ENCODE measurements at regions not wholly inside any gene's neighbourhood (a gene's known extent, or its start where the extent isn't known, plus 50 kb on each side); places are given as distances from the start of the nearest gene placed in this dataset.

- no peak for DNase-seq (ENCODE audit: low read depth)
Observed at GRCh38 chr2:65917986-65918385, 485.6 kb upstream of the SPRED2 start.

- no peak for DNase-seq (ENCODE audit: low read depth)
Observed at GRCh38 chr2:65916785-65917295, 484.4 kb upstream of the SPRED2 start.

GRCh38 chr2:65916177-65916576 lies 483.8 kb upstream of the SPRED2 start:
- DNase-seq (ENCODE audit: low read depth) = no peak

DNA sequence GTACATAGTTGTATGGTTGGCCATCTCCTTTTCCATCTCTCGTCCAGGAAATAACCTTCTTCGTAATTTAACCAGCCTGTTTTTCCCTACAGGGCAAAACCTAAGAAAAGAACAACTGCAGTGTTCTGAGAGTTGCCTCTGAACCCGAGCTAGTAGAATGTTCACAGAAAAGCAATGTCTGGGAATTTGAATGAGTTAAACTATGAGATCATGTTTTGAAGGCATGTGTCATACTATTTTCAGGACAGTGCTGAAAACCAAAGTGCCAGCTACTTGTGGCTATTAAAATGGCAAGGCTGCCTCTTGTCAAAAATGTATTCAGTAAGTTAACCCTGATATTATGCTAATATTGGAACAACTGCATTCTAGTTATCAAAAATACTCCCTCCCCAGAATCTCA lies 482.9 kb upstream of the SPRED2 start:
- DNase-seq (ENCODE audit: low read depth) = no peak

DNA sequence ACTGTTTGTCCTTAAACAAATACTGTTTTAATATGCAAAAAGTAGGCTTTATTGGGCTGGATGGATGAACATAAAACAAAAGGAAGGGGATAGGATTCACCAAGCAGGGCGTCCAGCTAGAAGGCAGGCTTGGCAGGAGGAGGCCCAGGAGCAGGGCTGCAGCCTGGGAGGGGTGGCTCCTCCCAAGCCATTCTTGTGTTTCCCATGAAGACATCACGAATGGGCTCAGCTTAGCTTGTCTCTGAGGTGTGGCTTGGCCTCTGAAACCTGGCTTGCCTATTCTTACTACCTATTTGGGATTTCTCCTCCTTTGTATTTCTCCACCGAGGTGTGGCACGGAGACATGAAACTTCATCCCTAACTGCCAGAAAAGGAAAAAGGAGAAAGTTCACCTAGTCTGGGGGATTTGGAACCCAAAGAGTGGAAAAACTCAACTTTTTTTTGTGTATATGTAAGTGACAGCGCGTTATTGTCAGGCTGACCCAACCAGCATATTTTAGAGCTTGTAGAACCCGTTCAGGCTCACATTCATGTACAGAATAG lies 481.9 kb upstream of the SPRED2 start:
- no peak for DNase-seq (ENCODE audit: low read depth)

DNA sequence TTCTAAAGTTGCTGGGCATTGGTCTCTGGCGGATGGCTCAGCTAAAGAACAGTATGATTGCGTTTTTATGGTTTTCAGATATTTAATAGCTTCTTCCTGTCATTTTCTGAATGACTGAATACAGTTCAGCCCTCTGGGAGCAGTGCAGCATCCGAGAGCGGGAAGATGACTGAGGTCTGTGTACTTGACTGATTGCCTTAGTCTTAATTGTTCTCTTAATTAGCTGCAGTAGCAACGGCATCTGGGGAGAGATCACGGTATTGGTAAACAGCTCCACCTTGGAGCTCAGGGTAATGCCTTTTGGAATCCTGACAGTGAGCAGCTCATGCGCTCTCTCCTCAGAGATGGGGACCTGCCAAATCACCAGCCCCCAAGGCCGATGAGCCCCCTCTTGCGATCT lies 481.4 kb upstream of the SPRED2 start:
- no peak for DNase-seq (ENCODE audit: low read depth)

DNA sequence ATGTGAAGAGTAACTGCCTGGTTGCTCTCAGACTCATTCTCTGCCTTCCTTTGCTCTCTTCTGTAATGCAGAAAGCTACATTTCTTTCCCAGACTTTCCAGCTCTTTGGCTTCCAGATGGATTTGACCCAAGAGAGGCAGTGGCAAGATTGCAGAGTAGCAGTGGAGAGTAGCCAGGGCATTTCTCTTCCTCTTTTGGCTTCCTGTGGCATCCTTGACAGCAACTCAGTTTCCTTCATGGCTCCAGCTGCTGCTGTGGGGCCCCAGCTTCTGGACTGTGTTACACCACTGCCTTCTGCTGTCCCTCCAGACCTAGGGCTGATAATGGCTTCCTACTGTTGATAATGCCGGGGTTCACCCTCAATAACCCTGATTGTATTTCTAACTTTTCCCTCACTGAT lies 469.4 kb upstream of the SPRED2 start:
- DNase-seq (ENCODE audit: low read depth) = no peak

DNA sequence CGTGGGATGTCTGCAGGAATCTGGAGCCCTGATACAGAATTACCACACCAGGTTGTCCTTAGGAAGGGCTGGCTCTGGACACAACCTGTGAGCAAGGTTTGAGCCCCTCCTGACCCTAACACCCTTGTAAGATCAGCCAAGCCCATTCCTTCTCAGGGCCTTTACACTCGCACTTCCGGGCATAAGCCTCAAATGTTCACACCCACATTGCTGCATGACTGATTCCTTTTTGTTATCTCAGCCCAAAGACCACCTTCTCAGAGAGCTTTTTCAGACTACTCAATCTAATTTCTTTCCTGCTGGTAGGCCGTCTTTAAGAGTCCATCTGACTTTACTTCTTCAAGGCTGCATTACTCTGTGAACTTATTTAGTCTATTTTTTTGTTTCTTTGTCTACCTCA lies 464.0 kb upstream of the SPRED2 start:
- no peak for DNase-seq (ENCODE audit: low read depth)

DNA sequence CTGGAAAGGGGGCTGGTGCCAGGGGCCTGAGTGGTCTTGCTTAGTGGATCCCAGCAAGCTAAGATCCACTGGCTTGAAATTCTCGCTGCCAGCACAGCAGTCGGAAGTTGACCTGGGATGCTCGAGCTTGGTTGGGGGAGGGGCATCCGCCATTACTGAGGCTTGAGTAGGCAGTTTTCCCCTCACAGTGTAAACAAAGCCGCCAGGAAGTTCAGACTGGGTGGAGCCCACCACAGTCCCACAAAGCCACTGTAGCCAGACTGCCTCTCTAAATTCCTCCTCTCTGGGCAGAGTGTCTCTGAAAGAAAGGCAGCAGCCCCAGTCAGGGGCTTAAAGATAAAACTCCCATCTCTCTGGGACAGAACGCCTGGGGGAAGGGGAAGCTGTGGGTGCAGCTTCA lies 457.7 kb upstream of the SPRED2 start:
- peak; percentile 24 for DNase-seq (ENCODE audit: low read depth)

GRCh38 chr2:65885266-65885665 lies 452.9 kb upstream of the SPRED2 start:
- no peak for DNase-seq (ENCODE audit: low read depth)

DNA sequence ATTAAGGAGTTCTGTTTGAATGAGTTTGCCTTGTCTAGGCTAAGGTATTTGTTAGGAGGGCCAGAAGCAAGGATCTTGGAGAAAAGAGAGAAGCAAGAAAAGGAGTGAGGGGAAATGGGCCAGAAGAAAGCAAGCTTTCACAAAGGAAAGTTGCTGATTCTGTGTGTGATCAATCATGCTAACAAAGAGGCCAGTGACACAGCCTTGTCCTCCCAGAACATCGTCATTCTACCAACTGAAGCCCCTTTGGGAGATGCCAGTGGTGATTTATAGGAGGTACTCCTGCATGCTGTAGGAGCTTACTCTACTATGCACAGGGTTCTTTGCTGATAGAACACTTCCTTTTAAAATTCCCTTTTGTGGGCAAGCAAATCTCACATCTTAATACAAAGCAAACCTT lies 449.2 kb upstream of the SPRED2 start:
- DNase-seq (ENCODE audit: low read depth) = no peak

DNA sequence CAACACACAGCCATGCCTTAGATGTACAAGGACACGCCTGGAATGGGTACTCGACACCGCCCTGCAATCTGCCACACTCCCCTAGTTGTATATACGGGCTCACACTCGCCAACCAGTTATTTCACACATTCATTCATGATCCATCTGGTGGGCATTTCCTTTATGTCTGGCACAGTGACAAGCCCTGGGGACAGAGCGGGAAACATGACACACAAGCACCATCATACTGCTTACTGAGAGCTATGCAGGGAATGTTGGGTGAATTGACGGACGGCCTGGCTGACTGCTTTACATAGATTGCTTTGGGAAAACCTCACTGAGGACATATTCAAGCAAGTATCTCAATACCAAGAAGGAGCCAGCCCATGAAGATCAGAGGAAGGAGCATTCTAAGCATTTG lies 448.0 kb upstream of the SPRED2 start:
- DNase-seq (ENCODE audit: low read depth) = peak; percentile 24

DNA sequence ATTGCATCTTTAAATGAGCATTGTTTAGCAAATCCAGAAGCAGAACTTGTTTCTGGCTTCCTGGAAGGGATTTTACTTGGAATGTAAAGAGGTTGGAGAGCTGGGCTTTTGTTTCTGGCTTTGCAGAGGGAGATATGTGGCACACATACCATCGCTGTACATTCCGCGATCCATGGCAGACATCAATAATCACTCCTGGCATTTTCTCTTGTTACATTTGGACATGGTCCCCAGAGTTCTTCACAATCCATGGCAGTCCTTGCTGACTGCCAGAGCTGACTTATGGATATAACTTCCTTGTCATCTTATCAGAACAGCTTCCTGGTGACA lies 445.6 kb upstream of the SPRED2 start:
- DNase-seq (ENCODE audit: low read depth) = no peak

- DNase-seq (ENCODE audit: low read depth) = peak; percentile 51
Observed at GRCh38 chr2:65877331-65878010, 445.1 kb upstream of the SPRED2 start.

DNA sequence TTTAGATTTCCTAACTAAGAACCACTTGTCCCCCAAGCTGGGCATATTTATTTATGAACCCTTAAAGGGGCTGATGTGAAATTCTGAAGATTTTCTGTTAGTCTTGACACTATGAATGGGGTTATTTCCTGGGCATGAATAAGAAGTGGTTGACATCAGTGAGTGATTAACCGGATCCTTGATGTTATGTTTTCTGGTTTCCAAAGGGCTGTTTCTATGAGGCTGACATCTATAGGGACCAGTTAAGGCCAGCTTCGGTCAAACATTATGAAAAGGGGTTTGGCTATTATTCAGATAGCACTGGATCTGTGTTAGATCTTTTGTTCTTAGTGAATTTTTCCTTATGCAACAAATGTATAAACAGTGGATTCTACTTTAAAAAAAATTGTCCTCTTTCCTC lies 443.7 kb upstream of the SPRED2 start:
- DNase-seq (ENCODE audit: low read depth) = peak; percentile 10

DNA sequence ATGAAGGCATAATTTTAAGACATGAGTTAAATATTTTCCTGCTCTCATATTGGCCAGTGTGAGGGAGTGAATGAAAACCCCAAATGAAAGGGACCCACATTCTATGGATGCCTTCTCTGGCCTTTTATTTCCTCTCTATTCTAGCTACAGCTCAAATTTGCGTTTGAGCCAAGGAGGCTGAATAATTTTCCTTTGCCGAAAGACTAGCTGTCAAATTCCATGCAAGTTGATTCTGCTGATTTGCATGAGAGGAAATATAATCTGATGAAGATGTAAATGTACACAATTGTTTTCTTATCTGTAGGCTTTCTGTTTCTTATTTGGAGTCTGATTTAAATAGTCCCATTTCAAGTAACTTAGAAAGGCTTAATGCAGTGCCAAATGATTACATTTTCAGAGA lies 438.4 kb upstream of the SPRED2 start:
- no peak for DNase-seq (ENCODE audit: low read depth)

DNA sequence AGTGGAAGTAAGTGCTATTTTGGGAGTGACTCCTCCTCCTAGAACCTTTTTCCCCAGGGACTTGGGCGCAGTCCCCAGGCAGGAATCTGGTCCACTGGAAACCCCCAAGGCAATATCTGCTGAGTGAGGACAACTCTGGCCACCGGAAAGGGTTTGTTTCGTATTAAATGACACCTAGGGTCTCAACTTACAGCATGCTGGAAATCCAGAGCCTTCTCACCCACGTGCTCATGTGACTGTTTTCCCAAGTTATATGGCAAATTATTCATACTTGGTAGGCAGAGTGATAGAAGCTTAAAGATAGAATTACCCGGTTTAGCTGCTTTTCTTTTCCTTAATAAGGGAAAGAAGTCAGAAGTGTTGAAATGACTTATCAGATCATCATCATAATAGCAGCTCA lies 436.9 kb upstream of the SPRED2 start:
- no peak for DNase-seq (ENCODE audit: low read depth)

GRCh38 chr2:65868177-65868576 lies 435.8 kb upstream of the SPRED2 start:
- DNase-seq (ENCODE audit: low read depth) = no peak

DNA sequence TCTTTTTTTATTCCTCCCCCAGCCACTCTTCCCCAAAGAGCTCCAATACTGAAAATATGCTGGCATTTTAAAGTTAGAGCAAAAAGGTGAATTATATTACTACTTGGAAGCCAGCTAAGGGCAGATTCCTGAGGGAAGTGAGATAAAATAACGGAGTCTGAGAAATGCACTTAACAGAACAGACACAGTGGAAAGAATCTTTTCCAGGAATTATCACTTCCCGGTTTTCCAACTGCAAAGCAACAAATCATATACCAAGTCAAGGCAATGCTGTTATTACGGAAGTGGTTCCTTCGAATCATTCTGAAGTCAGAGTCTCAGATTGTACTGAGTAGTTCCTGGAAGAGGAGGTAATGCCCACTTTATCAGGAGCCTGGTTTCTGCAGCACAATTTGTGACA lies 435.0 kb upstream of the SPRED2 start:
- DNase-seq (ENCODE audit: low read depth) = no peak

DNA sequence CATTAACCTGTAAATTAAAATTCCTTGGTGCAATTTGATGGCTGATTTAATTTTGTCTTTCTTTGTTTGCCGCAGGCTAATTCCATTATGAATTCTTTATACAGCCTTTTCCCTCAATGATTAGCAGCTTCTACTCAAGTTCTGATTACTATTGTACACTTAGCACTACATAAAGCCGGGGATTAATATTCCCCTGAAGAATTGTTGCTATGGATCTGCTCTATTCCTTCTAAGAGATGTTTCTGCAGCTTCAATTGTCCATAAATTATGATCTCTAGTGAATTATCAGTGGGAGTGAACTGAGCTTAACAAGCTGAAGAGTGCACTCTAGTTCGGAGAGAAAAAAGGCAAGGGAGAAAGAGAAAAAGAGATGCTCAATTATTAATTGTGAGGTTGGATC lies 433.7 kb upstream of the SPRED2 start:
- no peak for DNase-seq (ENCODE audit: low read depth)

- DNase-seq (ENCODE audit: low read depth) = no peak
Observed at GRCh38 chr2:65864619-65865018, 432.2 kb upstream of the SPRED2 start.

- no peak for DNase-seq (ENCODE audit: low read depth)
Observed at GRCh38 chr2:65863713-65864112, 431.3 kb upstream of the SPRED2 start.

- no peak for DNase-seq (ENCODE audit: low read depth)
Observed at GRCh38 chr2:65856928-65857327, 424.5 kb upstream of the SPRED2 start.

DNA sequence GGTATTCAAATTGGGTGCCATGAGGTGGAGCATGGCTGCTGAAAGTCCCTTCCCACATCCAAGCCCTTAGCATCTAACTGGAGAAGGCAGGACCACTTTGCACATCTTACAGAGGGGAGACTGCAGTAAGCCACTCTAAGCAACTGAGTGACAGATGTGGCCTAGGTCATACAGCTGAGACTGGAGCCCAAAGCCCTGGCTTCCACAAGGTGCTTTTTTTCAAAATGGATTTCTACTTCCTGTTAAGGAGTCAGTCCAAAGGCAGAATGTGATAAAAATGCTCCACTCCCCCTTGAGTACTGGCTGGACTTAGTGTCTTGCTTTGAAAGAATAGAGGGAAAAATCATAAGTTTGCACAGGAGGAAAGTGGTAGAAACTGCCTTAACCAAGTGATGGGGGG lies 424.0 kb upstream of the SPRED2 start:
- DNase-seq (ENCODE audit: low read depth) = no peak

Measured in HT1080 (cell line).